ENCODE measurements at regions not wholly inside any gene's neighbourhood (a gene's known extent, or its start where the extent isn't known, plus 50 kb on each side); places are given as distances from the start of the nearest gene placed in this dataset.
A peak's percentile ranks its signal among the peaks of the same experiment; 100 is the strongest.
"Not testable (repeated sequence)": the region's sequence is repeated elsewhere in the genome, so short reads cannot be mapped to it uniquely, and the experiment has no call there.

- no peak for TF ChIP-seq CTCF (IDR thresholded peaks at IDR 0.05; ENCODE audit: low read depth, low read length)
- H3K4me3 ChIP-seq (replicated peaks in 1 of 2; ENCODE audit: low read depth in 2 of 2, low read length in 2 of 2): no peak overlapping the region
- peak in 1 of 2 donors; percentile 26 for DNase-seq (ENCODE audit: low read depth in 2 of 2)
These were observed 93.4 kb downstream of the CHCHD4 start for GRCh38 chr3:14031271-14031670.

- H3K4me3 ChIP-seq (replicated peaks in 1 of 2; ENCODE audit: low read depth in 2 of 2, low read length in 2 of 2); DNase-seq (ENCODE audit: low read depth in 2 of 2): not testable (repeated sequence)
These were observed 95.2 kb downstream of the CHCHD4 start for GRCh38 chr3:14029390-14029995.

GRCh38 chr3:14028122-14028521, 96.5 kb downstream of the CHCHD4 start:
- H3K4me3 ChIP-seq (replicated peaks in 1 of 2; ENCODE audit: low read depth in 2 of 2, low read length in 2 of 2); DNase-seq (ENCODE audit: low read depth in 2 of 2): not testable (repeated sequence)

GRCh38 chr3:14019459-14019858, 105.2 kb downstream of the CHCHD4 start:
- DNase-seq (ENCODE audit: low read depth in 2 of 2): no peak
- no peak for TF ChIP-seq CTCF (IDR thresholded peaks at IDR 0.05; ENCODE audit: low read depth, low read length)
- H3K4me3 ChIP-seq (replicated peaks in 1 of 2; ENCODE audit: low read depth in 2 of 2, low read length in 2 of 2): no peak overlapping the region

- no peak overlapping the region for H3K4me3 ChIP-seq (replicated peaks in 1 of 2; ENCODE audit: low read depth in 2 of 2, low read length in 2 of 2)
- no peak for TF ChIP-seq CTCF (IDR thresholded peaks at IDR 0.05; ENCODE audit: low read depth, low read length)
- DNase-seq (ENCODE audit: low read depth in 2 of 2): no peak
These were observed 107.7 kb downstream of the CHCHD4 start for GRCh38 chr3:14016900-14017475.

GRCh38 chr3:14007006-14007405, 117.7 kb downstream of the CHCHD4 start:
- DNase-seq (ENCODE audit: low read depth in 2 of 2): no peak
- TF ChIP-seq CTCF (IDR thresholded peaks at IDR 0.05; ENCODE audit: low read depth, low read length): no peak
- no peak overlapping the region for H3K4me3 ChIP-seq (replicated peaks in 1 of 2; ENCODE audit: low read depth in 2 of 2, low read length in 2 of 2)

- DNase-seq (ENCODE audit: low read depth in 2 of 2): peak in 1 of 2 donors; percentile 4
- H3K4me3 ChIP-seq (replicated peaks in 1 of 2; ENCODE audit: low read depth in 2 of 2, low read length in 2 of 2): no peak overlapping the region
- TF ChIP-seq CTCF (IDR thresholded peaks at IDR 0.05; ENCODE audit: low read depth, low read length): no peak
These were observed 121.3 kb upstream of the WNT7A start for GRCh38 chr3:14001136-14001535.

- DNase-seq (ENCODE audit: low read depth in 2 of 2): no peak
- no peak overlapping the region for H3K4me3 ChIP-seq (replicated peaks in 1 of 2; ENCODE audit: low read depth in 2 of 2, low read length in 2 of 2)
- no peak for TF ChIP-seq CTCF (IDR thresholded peaks at IDR 0.05; ENCODE audit: low read depth, low read length)
These were observed 120.7 kb upstream of the WNT7A start for GRCh38 chr3:14000556-14000955.

Measured in cardiac fibroblast (primary cell).